Occipital lobe (tissue), 1 donor: ENCODE measurements at regions not wholly inside any gene's neighbourhood (a gene's known extent, or its start where the extent isn't known, plus 50 kb on each side); places are given as distances from the start of the nearest gene placed in this dataset.

Experiments used
- DNase-seq: peaks from one replicate; lab custom pipeline; 2025; lab: John Stamatoyannopoulos, UW

DNA sequence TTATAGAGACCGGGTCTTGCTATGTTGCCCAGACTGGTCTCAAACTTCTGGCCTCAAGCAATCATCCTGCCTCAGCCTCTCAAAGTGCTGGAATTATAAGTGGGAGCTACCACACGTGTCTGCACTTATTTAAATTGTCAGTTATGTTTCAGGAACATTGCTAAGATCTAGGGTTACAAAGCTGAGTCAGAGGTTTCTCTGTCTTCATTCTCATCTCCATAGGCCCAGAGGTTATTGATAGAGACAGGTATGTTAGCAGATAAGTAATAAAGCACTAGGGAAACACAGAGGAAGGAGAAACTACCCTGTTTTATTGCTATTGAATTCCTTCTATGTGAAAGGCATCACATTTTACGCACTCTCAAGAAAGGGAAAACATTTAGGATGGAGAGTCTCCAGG lies 214.1 kb downstream of the REEP3 start:
- DNase-seq, result no peak

DNA sequence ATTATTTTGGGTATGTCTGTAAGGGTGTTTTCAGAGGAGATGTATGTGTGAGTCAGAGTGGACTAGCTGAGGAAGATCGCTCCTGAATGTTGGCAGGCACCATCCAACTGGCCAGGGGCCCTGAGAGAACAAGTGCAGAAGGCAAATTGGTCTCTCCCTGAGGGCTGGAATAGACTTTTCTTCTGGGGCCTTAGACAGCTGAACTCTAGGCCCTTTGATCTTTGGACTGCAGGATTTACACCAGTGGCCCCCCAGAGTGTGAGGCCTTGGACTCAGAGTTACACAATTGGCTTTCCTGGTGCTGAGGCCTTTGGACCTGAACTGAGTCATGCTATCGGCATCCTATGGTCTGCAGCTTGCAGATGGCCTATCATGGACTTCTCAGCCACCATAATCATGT lies 217.2 kb downstream of the REEP3 start:
- DNase-seq, result no peak

DNA sequence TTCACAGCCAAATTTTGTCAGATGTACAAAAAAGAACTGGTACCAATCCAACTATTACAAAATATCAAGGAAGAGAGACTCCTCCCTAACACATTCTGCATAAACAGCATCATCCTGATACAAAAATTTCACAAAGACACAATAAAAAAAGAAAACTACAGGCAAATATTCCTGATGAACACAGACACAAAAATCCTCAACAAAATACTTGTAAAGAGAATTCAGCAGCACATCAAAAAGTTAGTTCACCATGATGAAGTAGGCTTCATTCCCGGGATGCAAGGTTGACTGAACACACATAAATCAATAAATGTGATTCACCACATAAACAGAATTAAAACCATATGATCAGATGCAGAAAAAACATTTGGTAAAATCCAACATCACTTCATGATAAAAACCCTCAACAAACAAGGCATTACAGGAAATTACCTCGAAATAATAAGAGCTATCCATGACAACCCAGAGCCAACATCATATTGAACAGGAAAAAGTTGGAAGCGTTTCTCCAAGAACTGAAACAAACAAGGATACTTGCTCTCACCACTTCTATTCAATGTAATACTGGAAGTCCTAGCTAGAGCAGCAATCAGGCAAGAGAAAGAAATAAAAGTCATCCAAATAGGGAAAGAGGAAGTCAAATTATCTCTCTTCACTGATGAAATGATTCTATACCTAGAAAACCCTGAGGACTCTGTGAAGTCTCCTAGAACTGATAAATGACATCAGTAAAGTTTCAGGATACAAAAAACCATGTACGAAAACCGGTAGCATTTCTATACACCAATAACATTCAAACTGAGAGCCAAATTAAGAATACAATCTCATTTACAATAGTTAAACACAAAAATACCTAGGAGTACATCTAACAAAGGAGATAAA lies 223.1 kb downstream of the REEP3 start:
- DNase-seq, result no peak

DNA sequence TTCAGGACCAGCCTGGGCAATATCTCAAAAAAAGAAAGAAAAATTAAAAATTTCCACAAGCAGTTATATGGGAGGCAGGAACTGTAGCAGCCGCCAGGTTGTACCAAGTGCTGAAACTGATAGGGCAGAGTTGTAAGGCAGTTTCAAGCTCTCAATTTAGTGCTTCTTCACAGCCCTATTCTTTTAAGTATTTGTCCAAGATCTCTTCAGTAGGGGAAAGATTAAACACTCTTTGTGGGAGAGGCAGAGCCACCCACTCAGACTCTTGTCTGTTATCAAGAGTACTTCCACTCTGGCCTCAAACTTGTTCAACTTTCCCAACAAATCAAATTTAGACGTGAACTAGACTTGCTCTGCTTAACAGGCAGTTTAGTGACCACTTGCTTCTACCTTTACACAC lies 228.7 kb downstream of the REEP3 start:
- DNase-seq, result no peak

DNA sequence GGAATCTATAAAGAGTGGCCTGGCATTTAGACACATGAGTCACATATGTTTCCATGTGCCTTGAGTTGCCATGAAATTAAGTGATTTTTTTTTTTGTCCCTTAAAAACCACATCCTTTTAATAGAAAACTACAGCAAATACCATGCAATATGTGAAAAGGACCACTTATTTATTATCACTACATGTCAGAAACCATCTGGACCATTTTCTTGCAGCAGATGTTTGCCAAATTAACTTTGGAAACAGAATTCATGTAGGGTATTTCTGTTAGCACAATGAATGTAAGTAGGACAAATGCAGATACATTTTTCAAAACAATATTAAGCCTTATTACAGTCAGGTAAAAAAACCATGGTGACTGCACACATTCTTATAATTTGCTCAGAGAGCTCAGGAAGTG lies 230.6 kb downstream of the REEP3 start:
- no peak for DNase-seq

DNA sequence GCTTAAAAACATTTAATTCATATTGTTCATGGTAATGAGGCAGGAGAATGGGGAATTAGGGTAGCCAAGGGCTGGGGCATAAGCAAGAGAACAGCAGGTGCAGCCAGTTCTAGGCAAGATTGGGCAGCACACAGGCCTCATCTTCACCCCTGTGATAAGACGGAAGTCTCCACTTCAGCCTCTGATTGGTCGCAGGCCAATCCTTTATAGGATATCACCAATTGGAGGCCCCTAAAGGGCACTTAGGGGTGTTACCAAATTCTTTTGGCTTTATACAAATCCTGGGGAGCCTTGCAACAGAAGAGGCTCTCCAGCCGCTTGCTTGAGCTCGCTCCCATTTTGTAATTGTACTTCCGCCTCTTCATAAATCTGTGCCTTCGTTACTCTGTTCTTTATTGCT lies 231.1 kb downstream of the REEP3 start:
- no peak for DNase-seq

DNA sequence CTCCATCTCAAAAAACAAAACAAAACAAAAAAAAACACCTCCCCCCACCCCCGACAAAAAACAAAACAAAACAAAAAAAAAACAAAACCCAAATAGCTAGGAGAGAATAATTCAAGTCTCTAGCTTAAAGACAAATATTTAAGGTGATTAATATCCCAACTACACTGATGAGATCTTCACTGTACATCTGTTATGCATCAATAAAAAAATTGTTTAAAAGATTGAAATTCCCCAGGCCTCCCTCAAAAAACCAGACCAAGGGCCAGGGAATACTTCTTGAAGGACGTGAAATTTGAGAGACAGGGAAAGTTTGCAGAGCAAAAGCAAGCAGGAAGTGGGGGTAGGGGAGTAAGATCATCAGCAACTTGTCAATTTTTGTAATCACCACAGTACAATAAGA lies 232.6 kb downstream of the REEP3 start:
- no peak for DNase-seq

DNA sequence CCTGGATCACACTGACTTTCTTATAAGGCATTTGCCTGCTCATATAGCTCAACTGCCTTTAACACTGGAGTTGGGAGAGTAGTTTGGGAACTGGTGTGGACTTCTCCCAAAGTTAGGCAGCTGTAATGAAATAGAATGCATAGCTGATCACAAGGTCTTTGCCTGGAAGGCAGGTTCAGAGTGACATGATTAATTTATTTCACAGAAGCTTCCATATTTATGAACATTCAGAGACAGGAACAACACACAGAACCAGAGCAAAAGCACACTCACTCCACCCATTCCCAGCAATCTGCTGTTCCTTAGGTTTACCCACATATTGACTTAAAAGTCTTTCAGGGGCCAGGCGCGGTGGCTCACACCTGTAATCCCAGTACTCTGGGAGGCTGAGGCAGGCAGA lies 234.2 kb downstream of the REEP3 start:
- DNase-seq, result no peak

DNA sequence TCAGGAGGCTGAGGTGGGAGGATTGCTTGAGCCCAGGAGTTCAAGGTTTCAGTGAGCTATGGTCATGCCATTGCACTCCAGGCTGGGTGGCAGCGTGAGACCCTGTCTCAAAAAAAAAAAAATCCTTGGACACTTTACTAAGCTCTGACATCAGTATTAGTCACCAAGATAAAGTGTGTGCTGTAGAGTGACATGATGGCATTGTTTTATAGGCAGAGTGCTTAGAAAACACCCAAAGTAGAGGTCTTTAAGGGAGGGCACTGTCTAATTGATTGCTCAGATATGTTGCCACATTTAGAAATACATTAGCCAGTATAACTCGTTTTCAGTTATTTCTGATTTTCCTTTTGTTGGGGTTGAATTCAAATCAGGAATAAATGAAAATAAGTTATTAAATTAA lies 235.9 kb downstream of the REEP3 start:
- DNase-seq, result no peak

DNA sequence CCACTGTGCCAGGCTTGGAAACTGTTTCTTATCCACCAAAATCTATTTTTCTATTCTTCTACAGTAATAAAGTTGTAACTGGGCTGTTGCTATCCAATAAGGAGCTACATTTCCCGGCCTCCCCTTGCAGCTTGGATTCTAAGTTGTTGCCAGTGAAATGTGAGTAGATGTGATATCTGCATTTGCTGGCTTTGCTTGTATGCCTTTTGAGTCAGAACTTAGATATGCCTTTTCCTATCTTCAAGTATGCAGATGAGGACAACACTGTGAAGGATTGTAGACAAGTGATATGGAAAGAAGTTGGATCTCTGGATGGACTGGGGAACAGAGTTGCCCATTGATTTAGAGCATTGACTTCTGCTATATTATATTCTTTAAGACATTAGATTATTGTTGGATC lies 236.9 kb downstream of the REEP3 start:
- DNase-seq, result no peak

DNA sequence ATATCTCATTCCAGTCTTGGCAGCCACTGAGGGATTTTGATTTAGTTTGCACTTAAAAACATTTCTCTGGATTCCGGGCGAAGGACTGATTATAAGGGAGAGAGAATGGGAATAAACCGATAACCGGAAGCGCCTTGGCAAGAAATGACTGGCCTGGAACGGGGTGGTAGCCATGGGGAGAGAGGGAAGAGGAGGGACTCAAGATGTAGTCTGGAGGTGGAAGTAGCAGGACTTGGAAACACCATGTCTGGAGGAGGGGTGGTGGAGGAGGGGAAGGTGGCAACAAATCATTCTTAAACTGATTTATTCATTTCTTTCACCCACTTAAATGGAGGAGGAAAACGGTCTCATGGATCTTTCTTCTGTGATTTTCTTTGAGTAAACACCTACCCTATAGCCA lies 238.1 kb downstream of the REEP3 start:
- no peak for DNase-seq

DNA sequence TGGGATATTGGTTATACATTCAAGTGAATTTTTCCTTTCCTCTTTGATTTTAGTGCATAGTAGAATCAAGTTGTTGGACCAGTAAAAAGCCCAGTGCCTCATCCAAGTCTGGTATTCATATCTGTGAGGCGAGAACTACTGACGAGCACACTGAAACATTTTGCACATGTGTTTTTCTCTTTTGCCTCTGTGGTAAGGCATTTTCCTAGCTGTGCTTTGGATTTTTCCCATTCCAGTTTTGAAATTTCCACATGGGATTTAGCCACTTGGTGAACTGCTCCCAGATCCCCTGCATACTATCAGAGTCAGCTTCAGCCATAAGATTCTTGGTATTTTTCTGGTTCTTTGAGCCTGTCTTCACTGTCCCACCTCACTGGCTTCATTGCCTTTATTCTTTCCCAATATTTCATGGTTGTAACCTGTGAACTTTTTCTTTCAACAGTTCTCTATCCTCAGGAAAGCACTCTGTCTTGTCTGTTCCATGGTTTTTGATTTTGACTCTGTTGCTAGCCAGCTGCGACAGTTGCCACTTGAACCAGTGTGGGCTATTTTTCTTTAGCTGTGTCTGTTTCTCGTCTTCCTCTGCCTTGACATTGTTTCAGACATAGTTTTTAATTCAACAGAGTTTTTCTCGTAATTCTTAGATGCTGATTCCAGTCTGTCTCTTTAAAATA lies 239.0 kb downstream of the REEP3 start:
- no peak for DNase-seq

DNA sequence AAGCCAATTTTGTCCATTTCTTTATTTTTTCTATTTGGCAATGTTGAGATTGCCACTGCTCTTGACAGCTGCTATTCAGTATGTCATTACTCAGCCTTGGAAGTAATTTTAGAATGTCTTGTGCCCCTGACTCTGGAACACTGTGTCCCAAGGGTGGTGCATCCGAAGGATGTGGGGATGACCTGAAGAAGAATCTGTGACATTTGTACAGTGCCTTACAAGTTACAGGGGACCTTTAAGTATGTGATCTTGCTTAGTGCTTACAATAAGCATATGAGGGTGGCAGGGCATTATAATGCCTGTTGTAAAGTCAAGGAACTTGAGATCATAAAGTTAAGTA lies 239.5 kb downstream of the REEP3 start:
- DNase-seq, result no peak

DNA sequence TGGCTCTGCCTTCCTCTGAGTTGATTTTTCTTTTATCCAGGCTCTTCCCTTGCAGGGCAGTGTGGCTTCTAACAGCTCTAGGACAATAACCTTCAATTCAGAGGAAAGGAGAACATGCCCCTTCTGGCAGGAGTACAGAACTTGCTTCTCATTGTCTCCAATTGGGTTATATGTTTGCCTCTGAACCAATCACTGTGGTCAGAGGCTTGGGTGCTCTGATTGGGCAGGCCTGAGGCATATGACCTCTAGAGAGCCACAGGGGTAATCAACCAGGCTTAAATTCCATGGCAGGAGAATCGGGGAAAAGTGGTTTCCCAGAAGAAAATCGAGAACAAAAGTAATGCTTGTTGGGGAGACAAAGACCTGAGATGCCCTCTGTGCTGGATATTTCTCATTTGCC lies 240.0 kb downstream of the REEP3 start:
- DNase-seq, result no peak

DNA sequence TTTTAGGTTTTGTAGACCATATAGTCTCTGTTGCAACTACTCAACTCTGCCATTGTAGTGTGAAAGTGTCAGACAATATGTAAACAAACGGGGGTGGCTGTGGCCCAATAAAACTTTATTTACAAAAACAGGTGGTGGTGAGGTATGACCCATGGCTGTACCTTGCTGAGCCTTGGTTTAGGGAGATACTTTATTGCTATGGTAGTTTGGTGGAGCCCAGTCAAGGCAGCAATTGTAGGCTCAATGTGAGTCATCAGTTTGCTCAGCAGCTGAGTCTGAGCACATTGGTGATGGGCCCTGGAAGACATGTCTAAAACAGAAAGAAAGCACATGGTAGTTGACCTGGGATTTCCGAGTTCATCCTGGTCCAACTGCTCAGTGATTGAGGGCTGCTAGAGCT lies 242.5 kb downstream of the REEP3 start:
- DNase-seq, result no peak

DNA sequence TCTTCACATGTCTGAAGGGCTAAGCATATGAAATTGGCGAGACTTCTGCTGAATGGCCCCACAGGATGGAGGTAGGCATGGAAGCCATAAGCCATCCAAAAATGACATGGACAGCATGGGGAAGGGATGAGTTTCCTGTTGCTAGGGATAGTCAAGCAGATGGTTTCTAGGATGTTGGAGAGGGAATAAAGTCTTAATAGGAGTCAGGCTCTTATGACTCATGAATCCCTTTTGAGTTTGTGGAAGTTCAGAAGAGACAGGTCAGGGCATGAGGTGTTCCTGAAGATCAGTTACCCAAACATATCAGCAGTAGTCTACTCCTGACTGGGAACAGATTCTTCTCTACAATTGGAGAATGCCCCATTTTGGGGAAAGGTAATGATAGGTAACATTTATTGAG lies 243.9 kb downstream of the REEP3 start:
- no peak for DNase-seq

DNA sequence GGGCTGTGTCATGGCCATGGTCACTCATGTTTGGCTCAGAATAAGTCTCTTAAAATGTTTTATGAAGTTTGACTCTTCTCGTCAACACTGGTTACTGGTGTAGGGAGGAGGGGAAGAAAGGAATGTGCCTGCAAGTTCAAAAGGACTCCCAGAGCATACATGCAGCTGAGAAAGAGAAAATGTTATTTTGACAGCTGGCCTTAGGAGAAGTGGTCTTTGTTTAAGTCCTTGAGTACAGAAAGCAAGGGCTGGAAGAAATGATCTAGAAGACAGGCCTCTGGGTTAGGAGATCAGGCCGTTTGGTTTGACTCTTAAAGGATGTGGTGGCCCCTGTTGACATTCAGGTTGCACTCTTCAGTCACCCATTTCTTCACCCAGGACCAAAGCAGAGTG lies 245.5 kb downstream of the REEP3 start:
- DNase-seq, result no peak

DNA sequence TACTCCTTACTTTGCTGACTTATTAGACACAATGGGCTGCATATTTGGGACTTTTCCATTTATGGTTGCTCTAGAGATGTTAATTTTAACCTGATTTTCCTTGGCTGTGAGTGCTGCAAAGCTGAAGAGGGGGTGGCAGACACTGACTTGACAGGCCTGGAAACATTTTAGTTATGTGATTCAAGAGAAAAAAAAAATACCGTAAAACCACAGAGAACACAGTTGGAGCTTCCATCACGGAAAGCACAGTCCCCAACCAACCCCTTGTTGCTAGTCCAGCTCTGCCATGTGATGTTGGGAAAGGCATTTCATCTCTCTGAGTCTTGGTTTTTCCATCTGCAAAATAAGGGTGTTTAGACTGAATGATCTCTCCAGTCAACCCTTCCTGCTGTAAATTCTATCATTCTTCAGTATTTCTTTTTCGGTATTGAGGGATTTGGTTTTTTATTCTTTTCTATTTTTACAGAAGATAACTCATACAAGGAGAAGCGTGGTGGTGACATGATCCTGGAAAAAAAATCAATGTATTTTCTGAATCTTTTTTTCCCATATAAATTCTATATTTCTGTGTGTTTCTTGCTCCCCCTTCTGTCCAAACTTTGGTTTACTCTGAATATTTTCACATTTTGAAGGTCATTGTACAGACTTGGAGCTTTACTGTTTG lies 246.1 kb downstream of the REEP3 start:
- peak; percentile 43 for DNase-seq

DNA sequence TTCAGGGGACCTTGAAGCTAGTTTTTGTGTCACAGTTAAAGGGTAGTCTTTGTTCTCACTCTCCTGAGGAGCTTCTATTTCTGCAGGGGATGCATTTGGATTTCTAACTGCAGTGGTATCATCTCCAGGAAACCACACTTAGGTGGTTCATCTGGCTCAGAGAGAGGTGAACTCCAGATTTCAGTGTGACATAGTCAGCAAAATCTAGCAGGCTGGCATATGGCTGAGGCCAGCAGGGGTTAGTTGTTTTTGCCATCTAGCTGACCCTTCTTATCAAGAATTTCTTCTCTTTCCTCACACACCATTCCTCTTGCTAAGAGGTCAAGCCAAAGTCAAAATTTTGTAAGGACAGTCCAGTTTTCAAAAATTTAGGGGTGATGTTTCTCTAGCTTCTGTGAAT lies 248.2 kb downstream of the REEP3 start:
- no peak for DNase-seq

DNA sequence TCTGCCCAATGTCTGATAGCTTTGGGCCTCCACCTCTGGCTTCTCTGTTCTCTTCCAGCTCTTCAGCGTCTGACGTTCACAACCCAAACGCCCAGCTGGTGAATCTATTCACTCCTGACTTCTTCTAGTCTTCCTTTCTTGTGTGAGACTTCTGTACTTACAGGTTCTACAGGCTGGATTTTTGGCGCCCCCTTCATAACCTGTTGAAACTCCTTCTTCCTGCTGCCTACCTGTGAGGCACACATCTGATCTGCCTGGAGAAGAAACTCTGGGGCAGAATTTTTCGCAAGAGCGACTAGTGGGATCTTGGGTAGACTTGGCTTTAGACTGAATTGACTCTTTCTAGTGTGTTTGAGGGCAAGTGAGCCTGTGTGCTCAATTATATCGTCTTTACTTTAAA lies 249.3 kb downstream of the REEP3 start:
- no peak for DNase-seq

DNA sequence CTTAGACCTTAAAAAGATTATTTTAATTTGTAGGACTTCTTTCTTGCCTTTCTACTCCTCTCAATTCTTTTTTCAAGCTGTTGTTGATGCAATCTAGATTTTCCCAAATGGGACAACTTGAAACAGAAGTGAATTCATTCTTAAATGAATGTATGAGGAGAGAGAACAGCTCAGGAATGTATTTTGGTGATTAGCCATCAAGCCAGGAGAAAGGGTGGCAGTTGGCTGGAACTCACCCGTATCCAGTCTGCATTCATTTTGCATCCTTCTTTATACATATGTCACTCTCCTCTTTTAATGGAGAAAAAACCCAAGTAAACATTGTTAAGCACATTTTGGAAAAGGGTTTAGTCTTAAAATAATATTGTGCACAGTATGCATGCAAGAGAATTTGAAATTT lies 251.3 kb downstream of the REEP3 start:
- no peak for DNase-seq

DNA sequence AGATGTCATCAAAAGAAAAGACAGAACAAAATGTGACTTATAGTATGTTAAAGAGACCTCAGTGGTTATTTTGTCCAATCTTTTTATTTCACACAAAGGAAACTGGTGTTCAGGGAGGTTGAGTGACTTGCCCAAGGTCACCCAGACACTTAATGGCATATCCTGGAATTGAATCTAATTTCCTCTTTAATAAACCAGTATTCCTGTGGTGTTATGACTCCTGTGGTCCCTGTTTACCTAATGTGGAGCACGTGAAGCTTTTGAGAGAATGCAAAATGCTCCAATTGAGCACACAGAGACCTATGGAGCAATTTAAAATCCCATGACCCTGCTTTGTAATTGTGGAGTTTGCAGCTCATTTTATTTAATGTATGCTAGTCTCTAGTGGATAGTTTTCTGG lies 251.9 kb downstream of the REEP3 start:
- DNase-seq, result no peak

DNA sequence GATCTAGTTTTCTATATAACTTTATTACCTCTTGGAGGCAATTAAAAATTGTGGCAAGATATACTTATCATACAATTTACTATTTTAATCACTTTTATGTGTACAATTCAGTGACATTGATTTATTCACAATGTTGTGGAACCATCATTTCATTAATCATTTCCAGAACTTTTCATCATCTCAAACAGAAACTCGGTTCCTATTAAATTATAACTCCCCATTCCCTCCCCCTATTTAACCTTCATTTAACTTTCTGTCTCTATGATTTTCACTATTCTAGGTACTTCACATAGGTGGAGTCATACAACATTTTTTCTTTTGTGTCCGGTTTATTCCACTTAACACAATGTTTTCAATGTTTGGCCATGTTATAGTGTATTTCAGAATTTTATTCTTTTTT lies 252.8 kb downstream of the REEP3 start:
- DNase-seq, result no peak
